ENCODE measurements at regions not wholly inside any gene's neighbourhood (a gene's known extent, or its start where the extent isn't known, plus 50 kb on each side); places are given as distances from the start of the nearest gene placed in this dataset.
"Not testable (repeated sequence)": the region's sequence is repeated elsewhere in the genome, so short reads cannot be mapped to it uniquely, and the experiment has no call there.

- TF ChIP-seq POLR2A (IDR thresholded peaks at IDR 0.05), result no peak
- TF ChIP-seq CTCF (IDR thresholded peaks at IDR 0.05), result no peak
- ATAC-seq (no peak), DNase-seq (no peak)
- Histone ChIP-seq H3K4me3 (no peak overlapping the region), H3K4me1 (peaks cover 0 to 18% (median 6%) of the 10 kb centered on the region in 4 donors), H3K27me3 (no peaks in the 10 kb centered on the region), H3K9me3 (no peaks in the 10 kb centered on the region), H3K27ac (no peak overlapping the region), H3K36me3 (no peaks in the 10 kb centered on the region)
- intact Hi-C loops (cut with DNase I), result no loop called here
- WGBS (ENCODE audit: insufficient coverage, low coverage, low lambda C conversion rate, missing lambda C conversion rate), result 52% methylated on average over 2 of the region's 2 CpGs
Observed at GRCh38 chr17:6926667-6927066, 69.2 kb upstream of the ALOX12 start.

- ATAC-seq, result peak in 3 of 4 donors; percentile 40 to 71 (median 71)
- H3K4me1 ChIP-seq, result peaks cover 0 to 18% (median 6%) of the 10 kb centered on the region in 4 donors
- H3K36me3 ChIP-seq, result no peaks in the 10 kb centered on the region
- TF ChIP-seq POLR2A (IDR thresholded peaks at IDR 0.05), result no peak
- no peak for TF ChIP-seq CTCF (IDR thresholded peaks at IDR 0.05)
- H3K27me3 ChIP-seq, result no peaks in the 10 kb centered on the region
- peak overlapping the region in 1 of 3 donors; percentile 20 for H3K27ac ChIP-seq
- 64% methylated on average over 2 of the region's 2 CpGs for WGBS (ENCODE audit: insufficient coverage, low coverage, low lambda C conversion rate, missing lambda C conversion rate)
- H3K9me3 ChIP-seq, result no peaks in the 10 kb centered on the region
- DNase-seq, result no peak
- H3K4me3 ChIP-seq, result no peak overlapping the region
- intact Hi-C loops (cut with DNase I), result no loop called here
Observed at GRCh38 chr17:6927290-6928126, 68.3 kb upstream of the ALOX12 start.

- no peaks in the 10 kb centered on the region for H3K36me3 ChIP-seq
- no peak for ATAC-seq
- no peak overlapping the region for H3K4me3 ChIP-seq
- no peak for TF ChIP-seq POLR2A (IDR thresholded peaks at IDR 0.05)
- no peak for TF ChIP-seq CTCF (IDR thresholded peaks at IDR 0.05)
- H3K4me1 ChIP-seq, result peaks cover 0 to 18% (median 6%) of the 10 kb centered on the region in 4 donors
- no peak overlapping the region for H3K27ac ChIP-seq
- no peaks in the 10 kb centered on the region for H3K9me3 ChIP-seq
- intact Hi-C loops (cut with DNase I), result no loop called here
- H3K27me3 ChIP-seq, result no peaks in the 10 kb centered on the region
- no peak for DNase-seq
Observed at GRCh38 chr17:6928193-6928592, 67.7 kb upstream of the ALOX12 start.

GRCh38 chr17:6930749-6931148, 65.1 kb upstream of the ALOX12 start:
- TF ChIP-seq CTCF (IDR thresholded peaks at IDR 0.05) (no peak), POLR2A (IDR thresholded peaks at IDR 0.05) (no peak)
- Histone ChIP-seq H3K27ac (no peak overlapping the region), H3K4me3 (no peak overlapping the region), H3K4me1 (peaks cover 0 to 18% (median 6%) of the 10 kb centered on the region in 4 donors), H3K9me3 (no peaks in the 10 kb centered on the region), H3K27me3 (no peaks in the 10 kb centered on the region), H3K36me3 (no peaks in the 10 kb centered on the region)
- peak; percentile 62 to 75 (median 66) for ATAC-seq
- intact Hi-C loops (cut with DNase I), result no loop called here
- no peak for DNase-seq

- H3K4me1 ChIP-seq; H3K27me3 ChIP-seq; DNase-seq; H3K27ac ChIP-seq; intact Hi-C loops (cut with DNase I); H3K36me3 ChIP-seq; ATAC-seq; H3K4me3 ChIP-seq; H3K9me3 ChIP-seq: not testable (repeated sequence)
- WGBS (ENCODE audit: insufficient coverage, low coverage, low lambda C conversion rate, missing lambda C conversion rate), result 60% methylated on average over 2 of the region's 2 CpGs
Observed at GRCh38 chr17:6934544-6934943, 61.3 kb upstream of the ALOX12 start.

Data from right lobe of liver (tissue), 6 donors.